Fibroblast of skin of right quadriceps (primary cell): ENCODE measurements at regions not wholly inside any gene's neighbourhood (a gene's known extent, or its start where the extent isn't known, plus 50 kb on each side); places are given as distances from the start of the nearest gene placed in this dataset.

ENCODE experiments used
- DNase-seq: peaks from one replicate; pipeline ENCODE4 v3.0.0-alpha.2; 2013

GRCh38 chr6:159328052-159328451 is 158.9 kb downstream of the FNDC1 start:
- DNase-seq, result no peak

DNA sequence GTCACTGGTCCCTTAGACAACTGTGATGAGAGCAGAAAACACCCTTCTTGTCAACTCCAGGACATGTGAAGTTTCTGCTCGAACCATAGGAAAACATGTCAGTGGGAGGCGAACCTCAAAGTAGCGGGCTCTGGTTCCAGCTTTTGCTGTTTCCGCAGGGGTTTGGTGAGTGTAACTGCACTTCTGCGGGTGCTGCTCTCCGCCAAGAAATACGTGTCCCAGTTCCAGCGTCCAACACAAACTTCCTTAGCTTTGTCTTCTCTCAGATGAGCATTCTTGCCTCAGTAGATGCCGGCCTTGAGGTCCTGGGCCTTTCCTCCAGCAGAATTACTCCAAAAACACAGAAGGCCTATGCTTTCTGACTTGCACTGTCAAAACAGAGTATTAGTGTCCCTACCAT is 156.3 kb downstream of the FNDC1 start:
- DNase-seq, result no peak

DNA sequence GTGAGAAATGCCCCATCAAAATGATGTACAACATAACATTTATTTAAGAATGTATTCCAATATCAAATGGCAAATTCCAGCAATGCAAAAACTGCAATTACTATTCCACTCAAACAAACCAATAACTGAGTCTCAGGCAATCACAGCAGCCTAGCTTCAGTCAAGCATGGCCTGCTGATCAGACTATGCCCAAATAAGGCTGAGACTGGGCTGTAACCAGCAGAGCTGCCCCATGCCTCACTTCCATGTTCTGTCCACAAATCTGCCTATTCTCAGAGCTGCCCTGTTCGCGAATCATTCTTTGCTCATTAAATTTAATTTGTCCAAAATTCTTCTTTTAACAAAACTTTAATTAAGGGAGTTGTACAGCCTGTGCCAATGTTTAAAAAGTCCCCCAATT is 155.4 kb downstream of the FNDC1 start:
- no peak for DNase-seq
